ENCODE measurements at regions not wholly inside any gene's neighbourhood (a gene's known extent, or its start where the extent isn't known, plus 50 kb on each side); places are given as distances from the start of the nearest gene placed in this dataset.

DNA sequence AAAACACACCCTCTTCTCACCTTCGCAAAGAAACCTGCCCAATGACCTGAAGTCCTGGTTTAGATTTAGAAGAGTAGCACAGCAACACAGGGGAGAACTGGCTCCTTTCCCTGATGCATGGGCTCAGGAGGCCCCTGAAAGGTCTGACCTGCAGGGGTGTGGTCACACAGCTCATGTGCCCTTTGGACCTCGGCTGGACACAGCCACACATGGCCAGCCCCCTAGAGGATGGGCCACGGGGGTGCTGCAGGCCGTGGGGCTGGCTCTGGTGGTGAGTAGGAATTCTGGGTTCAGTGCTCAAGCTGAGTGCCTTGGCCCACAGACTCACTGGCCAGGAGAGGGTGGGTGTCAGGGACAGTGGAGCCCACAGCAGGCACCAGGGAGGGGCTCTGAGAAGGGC lies 118.5 kb upstream of the ADCY1 start:
- no peak for DNase-seq (ENCODE audit: low read depth)

DNA sequence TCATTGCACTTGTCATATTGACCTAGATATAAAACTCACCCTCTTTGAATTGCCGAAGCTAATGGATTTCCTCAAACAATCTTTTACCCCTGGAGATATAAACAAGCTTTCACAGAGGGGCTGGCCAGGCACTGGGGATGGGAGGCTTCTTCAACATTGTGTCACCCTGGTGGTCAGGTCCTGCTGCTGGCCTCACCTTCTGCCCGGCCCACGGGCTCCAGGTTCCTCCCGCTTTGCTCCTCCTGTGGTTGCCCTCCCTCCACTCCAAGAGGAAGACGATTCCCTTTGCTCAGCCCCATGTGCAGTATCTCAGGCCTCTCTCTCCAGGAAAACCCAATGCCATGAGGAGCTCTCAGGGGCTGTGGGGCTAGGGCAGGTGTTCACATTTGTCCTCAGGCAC lies 118.1 kb upstream of the ADCY1 start:
- no peak for DNase-seq (ENCODE audit: low read depth)

DNA sequence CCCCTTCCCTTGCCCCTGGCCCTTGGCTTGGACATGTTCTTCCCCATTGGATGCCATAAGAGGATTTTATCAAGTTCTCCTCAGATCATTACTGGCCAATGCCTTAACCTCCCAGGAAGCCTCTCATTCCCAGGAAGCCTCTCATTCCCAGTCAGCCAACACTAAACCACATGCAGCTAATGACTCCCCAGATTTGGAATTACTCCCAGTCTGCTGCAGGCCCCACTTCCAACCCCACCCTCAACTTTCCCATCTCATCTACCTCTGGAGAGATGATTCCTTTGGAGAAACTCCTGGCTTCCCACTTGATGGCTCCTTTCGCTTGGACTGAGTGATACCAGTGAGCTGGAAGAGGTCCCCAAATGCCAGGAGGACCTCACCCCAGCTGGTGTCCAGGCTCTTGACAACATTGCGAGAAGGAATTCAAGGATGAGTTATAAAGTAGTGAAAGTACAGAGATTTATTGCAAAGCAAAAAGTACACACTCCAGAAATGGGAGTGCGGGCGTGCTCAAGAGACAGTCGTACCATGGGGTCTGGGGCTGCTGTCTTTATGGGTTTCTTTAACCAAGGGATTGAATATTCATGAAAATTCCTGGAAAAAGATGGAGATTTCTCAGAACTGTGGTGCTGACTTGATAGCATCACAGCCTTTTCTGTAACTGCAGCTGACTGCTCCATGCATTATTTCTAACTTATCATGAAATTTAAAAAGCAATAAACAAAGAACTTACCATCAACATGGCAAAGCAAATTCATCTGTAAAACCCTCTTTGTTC lies 117.2 kb upstream of the ADCY1 start:
- no peak for DNase-seq (ENCODE audit: low read depth)

DNA sequence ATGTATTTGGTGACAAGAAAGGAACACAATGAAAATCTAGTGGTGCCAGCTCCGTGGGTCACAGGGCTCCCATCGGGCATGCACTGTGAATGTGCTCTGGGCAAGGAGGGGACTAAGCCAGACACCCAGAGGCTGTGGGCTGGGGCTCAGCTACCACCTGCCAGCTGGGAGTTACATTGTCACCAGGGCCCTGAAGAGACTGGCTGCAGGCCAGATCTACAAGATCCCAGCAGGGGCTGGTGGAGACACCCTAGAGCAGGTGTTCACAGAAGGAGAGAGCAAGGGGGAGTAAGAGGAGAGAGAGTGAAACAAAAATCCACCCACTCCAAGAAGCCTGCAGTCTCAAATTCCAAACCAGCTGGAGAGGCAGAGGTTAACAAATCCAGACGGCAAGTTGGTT lies 116.6 kb upstream of the ADCY1 start:
- DNase-seq (ENCODE audit: low read depth), result no peak

DNA sequence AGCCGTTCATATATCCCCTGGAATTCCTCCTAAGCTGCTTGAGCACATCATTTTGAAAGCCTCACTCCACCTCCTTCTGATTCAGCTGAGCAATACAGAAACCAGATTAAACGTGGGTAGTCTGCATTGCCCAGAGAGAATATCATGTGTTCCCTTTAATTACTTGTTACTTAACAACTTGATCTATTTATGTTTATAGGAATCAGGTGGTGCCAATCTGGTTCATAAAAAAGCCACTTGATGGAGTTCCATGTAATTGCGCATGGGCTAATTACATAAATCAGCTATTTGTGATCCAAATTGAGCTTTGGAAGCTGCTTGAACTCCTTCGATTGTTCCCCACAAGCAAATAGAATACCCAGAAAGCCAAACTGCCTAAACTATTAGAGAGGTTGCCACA lies 114.7 kb upstream of the ADCY1 start:
- no peak for DNase-seq (ENCODE audit: low read depth)

DNA sequence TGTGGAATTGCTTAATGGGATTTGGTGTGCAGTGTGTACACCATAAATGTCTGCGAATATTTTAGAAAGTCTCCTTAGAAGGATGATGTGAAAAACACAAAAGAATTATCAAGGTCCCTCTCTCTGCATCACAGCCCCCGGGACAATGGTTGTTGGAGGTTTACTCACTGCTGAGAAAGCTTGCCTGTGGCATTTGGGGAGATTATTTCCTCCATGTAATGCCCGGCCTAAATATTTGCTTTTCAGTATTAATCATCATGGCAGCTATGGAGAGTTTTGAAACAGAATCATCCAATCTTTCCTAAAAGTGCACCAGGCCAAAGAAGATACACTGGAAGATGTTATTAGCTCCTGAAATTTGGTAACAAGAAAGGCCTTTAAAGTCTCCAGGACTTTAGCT lies 113.8 kb upstream of the ADCY1 start:
- DNase-seq (ENCODE audit: low read depth), result no peak

DNA sequence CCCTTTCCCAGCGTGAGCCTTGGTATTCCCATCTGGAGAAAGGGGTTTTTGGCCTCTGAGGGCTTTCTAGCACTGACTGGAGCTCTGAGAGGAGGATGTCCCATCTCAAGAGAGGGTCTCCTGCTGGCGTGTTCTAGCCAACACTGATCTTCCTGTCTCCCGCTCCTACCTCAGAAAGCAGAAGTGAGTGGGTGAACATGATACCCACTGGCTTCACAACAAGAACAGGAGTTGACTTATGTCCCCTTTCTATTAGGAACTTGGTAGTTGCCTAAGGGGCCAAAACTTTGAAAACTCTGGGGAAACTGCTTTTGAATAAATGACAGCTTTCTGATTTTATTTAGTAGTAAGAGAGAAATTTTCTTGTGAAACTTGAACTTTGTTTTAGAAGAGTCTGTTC lies 113.1 kb upstream of the ADCY1 start:
- no peak for DNase-seq (ENCODE audit: low read depth)

DNA sequence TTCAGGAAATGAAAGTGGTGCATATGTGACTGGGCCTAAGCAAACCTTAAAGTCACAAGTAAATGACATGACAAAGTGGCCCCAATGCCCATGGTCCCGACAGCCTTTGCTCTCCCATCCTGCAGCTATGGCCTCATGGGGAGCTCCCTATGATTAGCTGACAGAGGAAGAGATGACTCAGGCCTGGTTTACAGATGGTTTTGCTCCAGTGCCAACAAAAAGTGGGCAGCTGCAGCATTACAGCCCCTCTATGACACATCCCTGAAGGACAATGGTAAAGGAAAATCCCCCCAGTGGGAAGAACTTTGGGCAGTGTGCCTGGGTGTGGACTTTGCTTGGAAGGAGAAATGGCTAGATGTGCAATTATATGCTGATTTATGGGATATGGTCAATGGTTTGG lies 105.1 kb upstream of the ADCY1 start:
- no peak for DNase-seq (ENCODE audit: low read depth)

DNA sequence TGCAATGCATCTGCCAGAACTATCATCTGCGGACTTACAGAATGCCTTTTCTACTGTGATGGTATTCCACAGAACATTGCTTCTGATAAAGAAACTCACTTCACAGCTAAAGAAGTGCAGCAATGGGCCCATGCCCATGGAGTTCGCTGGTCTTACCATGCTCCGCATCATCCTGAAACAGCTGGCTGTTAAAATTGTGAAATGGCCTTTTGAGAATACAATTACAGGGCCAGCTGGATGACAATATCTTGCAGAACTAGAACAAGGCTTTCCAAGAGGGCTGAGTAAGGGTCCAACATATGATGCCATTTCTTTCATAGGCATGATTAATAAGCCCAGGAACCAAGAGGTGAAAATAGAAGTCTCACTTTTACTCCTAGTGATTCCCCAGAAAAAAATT lies 104.1 kb upstream of the ADCY1 start:
- DNase-seq (ENCODE audit: low read depth), result no peak

DNA sequence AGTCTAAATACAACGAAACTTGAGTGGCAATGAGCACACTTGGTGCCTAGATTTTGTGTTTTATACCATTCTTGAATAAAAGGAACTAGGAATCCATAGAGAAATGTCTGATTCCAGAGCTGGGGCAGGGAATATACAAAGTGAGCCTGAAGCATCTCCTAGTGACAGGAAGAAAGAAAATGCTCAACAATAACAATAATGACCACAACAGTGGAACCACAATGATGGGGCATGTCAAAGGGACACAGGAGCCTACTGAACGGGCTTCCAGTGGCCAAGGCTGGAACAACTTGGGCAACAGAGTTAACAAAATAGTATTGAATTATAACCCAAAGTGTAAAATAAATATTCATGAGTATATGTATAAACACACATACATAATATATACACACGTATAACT lies 94.4 kb upstream of the ADCY1 start:
- DNase-seq (ENCODE audit: low read depth), result no peak

DNA sequence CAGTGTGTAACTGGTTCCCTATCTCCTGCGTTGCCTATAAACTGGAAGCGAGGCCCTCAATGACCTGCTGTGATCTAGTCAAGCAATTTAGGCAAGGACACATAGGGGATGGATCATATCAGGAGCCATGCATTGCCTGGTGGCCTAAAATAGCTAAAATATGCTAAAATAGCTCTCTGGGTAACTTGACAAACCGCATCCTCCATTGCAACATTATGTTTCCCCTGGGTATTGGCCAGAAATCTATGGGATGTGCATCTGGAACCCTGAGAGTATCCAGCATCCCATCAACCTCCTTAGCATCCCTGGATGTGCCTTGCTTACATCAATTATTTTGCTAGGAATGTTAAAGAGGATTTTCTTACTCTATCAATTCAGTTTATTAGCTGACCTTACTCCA lies 91.7 kb upstream of the ADCY1 start:
- no peak for DNase-seq (ENCODE audit: low read depth)

DNA sequence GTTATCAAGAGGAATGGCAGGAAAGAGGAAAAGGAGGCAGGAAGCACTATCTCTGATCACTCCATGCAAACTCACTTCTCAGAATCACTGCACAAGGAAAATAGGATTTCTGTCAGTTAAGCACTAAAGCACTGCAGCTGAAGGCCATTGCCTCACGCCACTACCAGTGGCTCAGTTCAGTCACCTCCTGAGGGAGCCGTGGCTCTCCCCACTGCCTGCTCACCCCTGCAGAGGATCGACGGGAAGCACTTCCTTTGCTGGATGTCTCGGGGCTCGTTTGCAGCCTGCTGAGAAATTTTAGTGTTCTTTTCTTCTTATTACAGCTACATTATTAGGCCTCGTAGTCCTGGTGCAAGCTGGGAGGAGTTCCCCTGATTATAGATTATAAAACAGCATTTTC lies 90.1 kb upstream of the ADCY1 start:
- DNase-seq (ENCODE audit: low read depth), result no peak

DNA sequence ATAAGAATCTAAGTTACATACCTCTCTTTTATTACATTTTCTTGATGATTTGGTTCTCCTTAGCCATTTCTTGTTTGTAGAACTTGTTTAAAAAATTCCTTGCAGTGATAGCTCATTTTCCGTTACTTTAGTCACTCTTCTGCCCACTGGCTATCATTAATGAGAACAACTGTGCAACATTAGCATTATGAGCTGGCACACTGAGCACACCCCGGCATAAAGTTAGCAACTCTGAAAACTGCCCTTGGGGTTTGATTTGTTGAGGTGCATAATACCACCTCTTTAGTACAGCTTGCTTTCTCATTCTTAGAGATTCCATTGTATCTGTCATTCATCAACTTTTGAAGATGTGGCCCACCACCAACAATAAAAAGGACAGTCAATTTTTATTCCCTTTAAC lies 87.6 kb upstream of the ADCY1 start:
- no peak for DNase-seq (ENCODE audit: low read depth)

DNA sequence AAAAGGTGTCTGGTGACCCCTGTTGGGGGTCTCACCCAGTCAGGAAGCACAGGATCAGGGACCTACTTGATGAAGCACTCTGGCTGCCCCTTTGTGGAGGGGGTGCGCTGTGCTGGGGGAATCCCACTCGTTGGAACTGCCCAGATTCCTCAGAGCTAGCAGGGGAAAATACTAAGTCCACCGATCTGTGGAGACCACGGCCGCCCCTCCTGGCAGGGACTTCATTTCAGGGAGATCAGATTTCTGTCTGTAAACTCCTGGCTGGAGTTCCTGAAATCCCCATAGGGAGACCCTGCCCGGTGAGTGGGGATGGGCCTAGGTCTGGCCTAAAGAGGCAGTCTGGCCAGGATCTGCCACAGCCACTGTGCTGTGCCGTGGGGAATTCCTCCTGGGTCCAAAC lies 79.3 kb upstream of the ADCY1 start:
- no peak for DNase-seq (ENCODE audit: low read depth)

DNA sequence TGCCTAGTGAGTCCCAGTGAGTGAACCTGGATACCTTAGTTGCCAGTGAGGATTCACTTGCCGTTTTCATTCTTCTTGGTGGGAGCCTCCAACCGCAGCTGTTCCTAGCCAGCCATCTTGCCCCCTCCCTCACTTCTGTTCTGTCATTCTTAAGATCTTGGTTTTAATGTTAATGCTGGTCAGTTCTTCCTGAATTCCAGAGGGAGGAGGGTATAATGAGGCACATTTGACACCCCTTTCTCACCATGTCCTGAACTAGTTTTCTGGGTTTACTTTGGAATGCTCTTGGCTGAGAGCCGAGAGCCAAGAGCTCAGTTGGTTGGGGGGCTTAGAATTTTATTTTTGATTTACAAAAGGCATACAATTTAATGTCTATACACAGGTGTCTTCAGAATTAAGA lies 78.5 kb upstream of the ADCY1 start:
- no peak for DNase-seq (ENCODE audit: low read depth)

DNA sequence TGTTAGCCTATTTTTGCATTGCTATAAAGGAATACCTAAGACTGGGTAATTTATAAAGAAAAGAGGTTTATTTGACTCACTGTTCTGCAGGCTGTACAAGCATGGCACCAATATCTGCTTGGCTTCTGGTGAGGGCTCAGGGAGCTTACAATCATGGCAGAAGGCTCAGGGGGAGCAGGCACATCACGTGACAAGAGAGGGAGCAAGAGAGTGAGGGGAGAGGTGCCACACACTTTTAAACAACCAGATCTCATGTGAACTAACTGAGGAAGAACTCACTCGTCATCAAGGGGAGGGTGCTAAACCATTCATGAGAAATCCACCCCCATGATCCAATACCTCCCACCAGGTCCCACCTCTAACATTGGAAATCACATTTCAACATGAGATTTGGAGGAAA lies 73.9 kb upstream of the ADCY1 start:
- no peak for DNase-seq (ENCODE audit: low read depth)

DNA sequence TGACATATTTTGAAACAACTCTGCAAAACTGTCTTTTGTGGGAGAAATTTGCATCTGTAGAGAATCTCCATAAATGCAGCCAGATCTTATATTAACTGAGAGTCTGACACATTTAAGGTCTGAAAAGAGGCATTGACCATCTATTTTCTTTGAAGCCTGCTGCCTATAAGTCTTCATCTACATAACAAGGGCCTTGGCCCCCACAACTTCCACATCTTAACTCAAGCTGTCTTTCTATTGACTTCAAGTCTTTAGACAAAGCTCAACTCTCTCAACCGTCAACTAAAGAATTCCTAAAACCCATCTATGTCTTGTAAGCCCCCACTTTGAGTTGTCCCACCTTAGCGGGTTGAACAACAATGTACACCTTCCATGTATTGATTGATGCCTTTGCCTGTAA lies 72.4 kb upstream of the ADCY1 start:
- DNase-seq (ENCODE audit: low read depth), result no peak

DNA sequence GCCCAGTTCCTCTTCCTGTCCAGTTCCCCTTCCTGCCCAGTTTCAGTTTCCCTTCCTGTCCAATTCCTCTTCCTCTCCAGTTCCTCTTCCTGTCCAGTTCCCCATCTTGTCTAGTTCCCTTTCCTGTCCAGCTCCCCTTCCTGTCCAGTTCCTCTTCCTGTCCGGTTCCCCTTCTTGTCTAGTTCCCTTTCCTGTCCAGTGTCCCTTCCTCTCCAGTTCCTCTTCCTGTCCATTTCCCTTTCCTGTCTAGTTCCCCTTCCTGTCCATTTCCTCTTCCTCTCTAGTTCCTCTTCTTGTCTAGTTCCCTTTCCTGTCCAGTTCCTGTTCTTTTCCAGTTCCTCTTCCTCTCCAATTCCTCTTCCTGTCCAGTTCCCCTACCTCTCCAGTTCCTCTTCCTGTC lies 68.1 kb upstream of the ADCY1 start:
- DNase-seq (ENCODE audit: low read depth), result no peak

DNA sequence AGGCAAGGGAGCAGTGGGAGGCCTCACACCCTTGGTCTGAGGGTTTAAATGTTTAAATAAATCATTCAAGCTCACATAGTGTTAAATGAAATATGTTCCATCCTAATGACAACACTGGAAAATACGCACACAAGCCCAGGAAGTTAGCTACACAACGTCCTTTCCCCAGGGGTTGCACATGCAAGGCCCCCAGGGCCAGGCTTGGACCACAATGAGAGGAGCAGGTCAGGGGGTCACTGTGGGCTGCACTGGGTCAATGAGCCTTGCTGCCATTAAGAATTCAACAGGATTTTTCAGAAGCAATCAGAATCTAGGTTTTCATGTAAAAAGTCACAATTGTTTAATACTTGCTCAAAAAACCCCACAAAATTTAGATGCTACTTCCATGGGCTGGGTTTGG lies 64.9 kb upstream of the ADCY1 start:
- no peak for DNase-seq (ENCODE audit: low read depth)

DNA sequence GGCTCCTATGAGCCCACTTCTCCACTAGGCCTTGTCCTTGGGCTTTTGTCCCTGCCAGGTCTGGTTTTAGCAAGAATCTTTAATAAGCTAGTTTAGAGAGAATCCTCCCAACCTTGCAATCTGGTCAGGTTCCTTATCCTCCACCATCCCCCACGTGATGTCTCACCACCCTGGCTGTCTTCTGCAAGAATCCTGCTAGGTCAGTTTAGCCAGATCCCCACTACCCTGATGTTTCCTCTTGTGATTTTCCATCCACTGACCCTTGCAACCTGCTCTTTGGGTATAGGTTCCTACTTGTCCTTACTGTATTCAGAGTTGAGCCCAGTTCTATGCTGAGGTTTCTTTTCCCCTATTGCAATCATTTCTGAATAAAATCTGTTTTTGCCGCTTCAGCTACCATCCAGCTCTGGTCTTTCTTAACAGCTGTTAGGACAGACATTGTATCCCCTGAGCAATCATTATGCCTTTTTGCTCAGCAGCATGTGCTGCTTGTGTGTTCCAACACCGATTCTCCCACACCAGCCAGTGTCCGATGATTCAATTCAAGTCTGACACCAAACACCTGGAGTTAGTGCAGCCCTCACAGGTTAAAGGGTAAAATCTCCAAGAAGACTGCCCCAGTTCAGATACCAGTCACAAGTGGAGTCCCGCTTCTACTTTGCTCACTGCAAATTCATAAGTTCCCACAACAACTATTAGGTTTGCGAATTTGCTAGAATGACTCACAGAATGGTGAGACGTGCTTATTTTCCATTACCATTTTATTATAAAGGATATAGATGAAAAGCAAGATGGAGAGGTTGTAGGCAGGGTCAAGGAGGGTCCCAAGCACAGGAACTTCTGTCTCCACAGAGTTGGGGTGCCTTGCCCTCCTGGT lies 62.2 kb upstream of the ADCY1 start:
- no peak for DNase-seq (ENCODE audit: low read depth)

DNA sequence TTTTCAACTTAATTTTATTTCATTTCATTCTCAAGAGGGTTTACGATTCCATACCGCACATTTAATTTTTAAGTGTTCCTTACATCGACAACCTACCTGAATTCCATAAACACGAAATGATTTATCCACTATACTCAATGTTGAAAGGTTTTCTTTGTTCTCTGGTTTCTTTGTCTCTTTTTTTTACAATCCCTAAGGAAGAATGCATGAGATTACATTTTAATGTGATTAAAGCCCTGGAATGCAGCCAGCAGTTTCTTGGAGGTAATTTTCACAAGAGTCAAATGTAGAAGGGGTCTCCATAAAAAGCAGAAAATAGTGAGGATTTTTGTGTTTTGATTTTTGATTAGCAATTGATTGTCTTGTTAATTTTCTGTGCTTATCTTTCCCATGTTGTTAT lies 59.2 kb upstream of the ADCY1 start:
- no peak for DNase-seq (ENCODE audit: low read depth)

DNA sequence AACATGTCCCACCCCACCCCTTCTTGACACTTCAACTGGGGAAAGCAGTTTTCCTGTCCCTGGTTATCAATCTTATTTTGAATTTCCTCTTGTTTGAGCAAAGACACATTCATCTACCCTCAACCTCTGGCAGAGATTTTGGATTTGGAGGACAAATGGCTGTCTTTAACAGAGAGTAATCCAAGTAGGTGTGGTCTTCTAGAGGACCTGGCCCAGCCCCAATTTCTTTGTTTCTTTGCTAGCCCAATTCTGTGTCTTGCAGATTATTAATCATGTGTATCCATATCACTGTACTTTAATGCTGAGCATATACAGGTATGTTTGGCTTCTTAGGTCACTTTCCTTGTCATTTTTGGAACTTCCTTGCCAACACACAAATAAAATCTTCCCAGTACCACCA lies 58.8 kb upstream of the ADCY1 start:
- DNase-seq (ENCODE audit: low read depth), result no peak

All from activated gamma-delta T cell treated with anti-CD3 and anti-CD28 coated beads, Interleukin-2, amount 50 U/mL, for 16 hours (primary cell).